ENCODE measurements at regions not wholly inside any gene's neighbourhood (a gene's known extent, or its start where the extent isn't known, plus 50 kb on each side); places are given as distances from the start of the nearest gene placed in this dataset.

GRCh38 chr2:41970988-41971660 is 76.7 kb upstream of the PKDCC start:
- Mint-ChIP-seq H3K4me3 (no peak overlapping the region), H3K9me3 (no peaks in the 10 kb centered on the region), H3K27me3 (ENCODE audit: insufficient read depth, low read depth) (peaks cover 15% of the 10 kb centered on the region), H3K4me1 (peaks cover 23% of the 10 kb centered on the region), H3K36me3 (no peaks in the 10 kb centered on the region), H3K27ac (no peak overlapping the region)
- no peaks in the 10 kb centered on the region for H3K27me3 ChIP-seq
- peaks cover 15% of the 10 kb centered on the region for H3K4me1 ChIP-seq
- no peak for TF ChIP-seq CTCF (IDR thresholded peaks at IDR 0.05)
- no peak for TF ChIP-seq EZH2phosphoT487 (IDR thresholded peaks at IDR 0.05)
- no peak for TF ChIP-seq EZH2 (IDR thresholded peaks at IDR 0.05)
- no peak for DNase-seq (ENCODE audit: low spot score)
- no peak overlapping the region for H3K9ac ChIP-seq
- H3K4me2 ChIP-seq, result no peak overlapping the region
- H2AFZ ChIP-seq (replicated peaks), result no peak overlapping the region
- H3K79me2 ChIP-seq (ENCODE audit: low read depth), result no peaks in the 10 kb centered on the region
- no peaks in the 10 kb centered on the region for H4K20me1 ChIP-seq (ENCODE audit: low read depth)
- H3K4me3 ChIP-seq, result no peak overlapping the region
- no peaks in the 10 kb centered on the region for H3F3A ChIP-seq (ENCODE audit: low read depth)
- no peaks in the 10 kb centered on the region for H3K9me3 ChIP-seq (ENCODE audit: low read depth)
- H3K27ac ChIP-seq, result no peak overlapping the region
- no peaks in the 10 kb centered on the region for H3K36me3 ChIP-seq

- H3K36me3 ChIP-seq, result no peaks in the 10 kb centered on the region
- TF ChIP-seq EZH2phosphoT487 (IDR thresholded peaks at IDR 0.05), result no peak
- TF ChIP-seq CTCF (IDR thresholded peaks at IDR 0.05), result no peak
- TF ChIP-seq EZH2 (IDR thresholded peaks at IDR 0.05), result no peak
- H3K27ac ChIP-seq, result no peak overlapping the region
- H3K79me2 ChIP-seq (ENCODE audit: low read depth), result no peaks in the 10 kb centered on the region
- no peaks in the 10 kb centered on the region for H4K20me1 ChIP-seq (ENCODE audit: low read depth)
- H3K27me3 Mint-ChIP-seq (ENCODE audit: insufficient read depth, low read depth), result peaks cover 13% of the 10 kb centered on the region
- no peaks in the 10 kb centered on the region for H3K9me3 Mint-ChIP-seq
- DNase-seq (ENCODE audit: low spot score), result no peak
- H3K4me3 Mint-ChIP-seq, result peak overlapping the region; percentile 42
- H3K36me3 Mint-ChIP-seq, result no peaks in the 10 kb centered on the region
- no peak overlapping the region for H3K4me2 ChIP-seq
- no peaks in the 10 kb centered on the region for H3F3A ChIP-seq (ENCODE audit: low read depth)
- H3K9ac ChIP-seq, result no peak overlapping the region
- peaks cover 21% of the 10 kb centered on the region for H3K4me1 Mint-ChIP-seq
- H3K4me1 ChIP-seq, result peaks cover 15% of the 10 kb centered on the region
- no peaks in the 10 kb centered on the region for H3K9me3 ChIP-seq (ENCODE audit: low read depth)
- H2AFZ ChIP-seq (replicated peaks), result no peak overlapping the region
- peak overlapping the region; percentile 27 for H3K27ac Mint-ChIP-seq
- no peak overlapping the region for H3K4me3 ChIP-seq
- no peaks in the 10 kb centered on the region for H3K27me3 ChIP-seq
Measured at GRCh38 chr2:41972179-41972578, 75.6 kb upstream of the PKDCC start.

GRCh38 chr2:41972819-41973218 is 75.0 kb upstream of the PKDCC start:
- H3K79me2 ChIP-seq (ENCODE audit: low read depth), result no peaks in the 10 kb centered on the region
- no peak overlapping the region for H3K4me3 ChIP-seq
- H3K27me3 Mint-ChIP-seq (ENCODE audit: insufficient read depth, low read depth), result peaks cover 13% of the 10 kb centered on the region
- H3K27ac ChIP-seq, result no peak overlapping the region
- no peaks in the 10 kb centered on the region for H3K9me3 Mint-ChIP-seq
- H2AFZ ChIP-seq (replicated peaks), result no peak overlapping the region
- peaks cover 17% of the 10 kb centered on the region for H3K4me1 Mint-ChIP-seq
- DNase-seq (ENCODE audit: low spot score), result no peak
- no peaks in the 10 kb centered on the region for H3K36me3 Mint-ChIP-seq
- no peaks in the 10 kb centered on the region for H3F3A ChIP-seq (ENCODE audit: low read depth)
- no peak overlapping the region for H3K9ac ChIP-seq
- no peak overlapping the region for H3K27ac Mint-ChIP-seq
- H4K20me1 ChIP-seq (ENCODE audit: low read depth), result no peaks in the 10 kb centered on the region
- no peaks in the 10 kb centered on the region for H3K36me3 ChIP-seq
- TF ChIP-seq CTCF (IDR thresholded peaks at IDR 0.05) (no peak), EZH2phosphoT487 (IDR thresholded peaks at IDR 0.05) (no peak), EZH2 (IDR thresholded peaks at IDR 0.05) (no peak)
- H3K27me3 ChIP-seq, result no peaks in the 10 kb centered on the region
- H3K4me1 ChIP-seq, result peaks cover 13% of the 10 kb centered on the region
- no peak overlapping the region for H3K4me2 ChIP-seq
- H3K9me3 ChIP-seq (ENCODE audit: low read depth), result no peaks in the 10 kb centered on the region
- H3K4me3 Mint-ChIP-seq, result no peak overlapping the region

Measured in neural progenitor cell (in vitro differentiated cells).